ENCODE measurements at regions not wholly inside any gene's neighbourhood (a gene's known extent, or its start where the extent isn't known, plus 50 kb on each side); places are given as distances from the start of the nearest gene placed in this dataset.
"Not testable (repeated sequence)": the region's sequence is repeated elsewhere in the genome, so short reads cannot be mapped to it uniquely, and the experiment has no call there.

DNA sequence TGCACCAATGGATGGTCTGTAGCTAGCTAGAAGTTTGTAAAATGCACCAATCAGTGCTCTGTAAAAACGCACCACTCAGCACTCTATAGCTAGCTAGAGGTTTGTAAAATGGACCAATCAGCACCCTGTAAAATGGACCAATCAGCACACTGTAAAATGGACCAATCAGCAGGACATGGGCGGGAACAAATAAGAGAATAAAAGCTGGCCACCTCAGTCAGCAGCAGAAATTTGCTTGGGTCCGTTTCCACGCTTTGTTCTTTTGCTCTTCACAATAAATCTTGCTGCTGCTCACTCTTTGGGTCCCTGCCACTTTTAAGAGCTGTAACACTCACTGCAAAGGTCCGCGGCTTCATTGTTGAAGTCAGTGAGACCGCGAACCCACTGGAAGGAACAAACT is 109.5 kb downstream of the AKAP11 start:
- TF ChIP-seq, protein P1, sequence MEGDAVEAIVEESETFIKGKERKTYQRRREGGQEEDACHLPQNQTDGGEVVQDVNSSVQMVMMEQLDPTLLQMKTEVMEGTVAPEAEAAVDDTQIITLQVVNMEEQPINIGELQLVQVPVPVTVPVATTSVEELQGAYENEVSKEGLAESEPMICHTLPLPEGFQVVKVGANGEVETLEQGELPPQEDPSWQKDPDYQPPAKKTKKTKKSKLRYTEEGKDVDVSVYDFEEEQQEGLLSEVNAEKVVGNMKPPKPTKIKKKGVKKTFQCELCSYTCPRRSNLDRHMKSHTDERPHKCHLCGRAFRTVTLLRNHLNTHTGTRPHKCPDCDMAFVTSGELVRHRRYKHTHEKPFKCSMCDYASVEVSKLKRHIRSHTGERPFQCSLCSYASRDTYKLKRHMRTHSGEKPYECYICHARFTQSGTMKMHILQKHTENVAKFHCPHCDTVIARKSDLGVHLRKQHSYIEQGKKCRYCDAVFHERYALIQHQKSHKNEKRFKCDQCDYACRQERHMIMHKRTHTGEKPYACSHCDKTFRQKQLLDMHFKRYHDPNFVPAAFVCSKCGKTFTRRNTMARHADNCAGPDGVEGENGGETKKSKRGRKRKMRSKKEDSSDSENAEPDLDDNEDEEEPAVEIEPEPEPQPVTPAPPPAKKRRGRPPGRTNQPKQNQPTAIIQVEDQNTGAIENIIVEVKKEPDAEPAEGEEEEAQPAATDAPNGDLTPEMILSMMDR (IDR thresholded peaks at IDR 0.05; ENCODE audit: insufficient read depth, low read length): not testable (repeated sequence)
- not testable (repeated sequence) for TF ChIP-seq GABPA (IDR thresholded peaks at IDR 0.05; ENCODE audit: low read depth)

Data from HL-60 (cell line).